GM21390 (cell line): ENCODE measurements at regions not wholly inside any gene's neighbourhood (a gene's known extent, or its start where the extent isn't known, plus 50 kb on each side); places are given as distances from the start of the nearest gene placed in this dataset.

Source experiments
- ATAC-seq: cut with Tn5 transposase; IDR thresholded peaks from one replicate; pipeline ENCODE4 v1.9.1; 2021; ENCODE audit not compliant: unreplicated experiment

DNA sequence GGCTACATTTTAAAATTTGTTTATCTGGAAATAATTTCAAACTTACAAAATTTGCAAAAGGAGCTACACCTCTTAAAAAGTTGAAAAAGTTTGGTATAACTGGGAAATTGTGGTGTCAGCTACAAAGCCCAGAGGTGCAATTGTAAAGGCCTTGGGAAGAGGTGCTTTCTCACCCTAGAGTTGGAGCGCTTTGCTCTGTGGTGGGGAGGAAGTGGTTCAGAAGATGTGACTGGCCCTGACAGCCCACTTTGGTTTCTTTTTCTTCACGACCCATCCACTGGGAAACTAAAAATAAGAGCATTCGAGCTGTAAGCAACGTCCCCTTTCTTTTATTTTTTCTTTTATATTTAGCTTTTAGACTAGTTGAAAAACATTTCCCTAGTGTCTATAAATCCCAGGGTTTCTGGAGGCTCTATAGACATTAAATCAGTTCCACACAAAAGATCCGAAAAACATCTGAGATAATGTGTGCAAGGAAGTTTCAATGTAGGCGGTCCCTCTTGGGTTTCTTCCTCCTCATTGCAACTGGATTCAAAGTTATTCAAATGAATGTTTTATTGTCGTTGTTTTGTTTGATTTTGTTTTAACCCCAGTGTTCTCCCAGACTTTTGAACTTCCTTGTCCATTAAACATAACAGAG is 397.8 kb downstream of the KIF16B start:
- ATAC-seq: peak; percentile 90

- no peak for ATAC-seq
Observed at GRCh38 chr20:16174311-16174710, 398.9 kb downstream of the KIF16B start.

DNA sequence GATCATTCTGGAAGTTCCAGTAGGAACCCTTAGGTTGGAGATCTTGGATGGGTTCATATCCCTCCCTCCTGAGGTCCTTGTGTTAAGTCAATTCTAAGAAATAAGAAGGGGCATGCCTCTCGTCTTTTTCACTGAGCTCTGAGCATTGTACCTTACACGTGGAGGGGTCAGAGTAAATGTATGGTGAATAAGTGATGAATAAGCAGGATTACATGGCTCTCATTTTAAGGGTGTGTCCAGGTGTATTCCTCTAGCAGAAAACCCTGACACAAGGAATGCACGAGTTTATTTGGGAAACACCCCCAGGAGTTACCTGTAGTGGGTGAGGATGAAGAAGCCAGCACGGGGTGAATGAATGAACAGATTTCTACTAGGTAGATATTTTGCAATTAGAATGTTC is 400.2 kb downstream of the KIF16B start:
- ATAC-seq: no peak

DNA sequence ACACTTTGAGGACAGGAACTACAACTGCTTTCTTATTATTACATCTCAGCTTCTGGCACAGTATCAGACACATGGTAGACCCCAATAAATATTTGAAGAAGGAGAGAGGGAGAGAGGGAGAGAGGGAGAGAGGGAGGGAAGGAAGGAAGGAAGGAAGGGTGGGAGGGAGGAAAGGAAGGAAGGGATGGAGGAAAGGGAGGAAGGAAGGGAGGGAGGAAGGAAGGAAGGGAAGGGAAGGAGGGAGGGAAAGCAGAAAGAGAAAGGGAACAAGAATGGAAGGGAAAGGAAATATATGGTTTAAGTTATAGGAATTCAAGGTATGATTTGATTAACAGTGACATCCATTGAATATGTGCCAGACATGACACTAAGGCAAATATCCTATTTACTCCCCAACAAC is 402.1 kb downstream of the KIF16B start:
- no peak for ATAC-seq

GRCh38 chr20:16170406-16170971 is 402.8 kb downstream of the KIF16B start:
- ATAC-seq: no peak

- ATAC-seq: no peak
Observed at GRCh38 chr20:16167423-16168130, 405.7 kb downstream of the KIF16B start.

- ATAC-seq: no peak
Observed at GRCh38 chr20:16166737-16167136, 406.5 kb downstream of the KIF16B start.

- peak; percentile 56 for ATAC-seq
Observed at GRCh38 chr20:16158976-16159286, 414.3 kb downstream of the KIF16B start.

DNA sequence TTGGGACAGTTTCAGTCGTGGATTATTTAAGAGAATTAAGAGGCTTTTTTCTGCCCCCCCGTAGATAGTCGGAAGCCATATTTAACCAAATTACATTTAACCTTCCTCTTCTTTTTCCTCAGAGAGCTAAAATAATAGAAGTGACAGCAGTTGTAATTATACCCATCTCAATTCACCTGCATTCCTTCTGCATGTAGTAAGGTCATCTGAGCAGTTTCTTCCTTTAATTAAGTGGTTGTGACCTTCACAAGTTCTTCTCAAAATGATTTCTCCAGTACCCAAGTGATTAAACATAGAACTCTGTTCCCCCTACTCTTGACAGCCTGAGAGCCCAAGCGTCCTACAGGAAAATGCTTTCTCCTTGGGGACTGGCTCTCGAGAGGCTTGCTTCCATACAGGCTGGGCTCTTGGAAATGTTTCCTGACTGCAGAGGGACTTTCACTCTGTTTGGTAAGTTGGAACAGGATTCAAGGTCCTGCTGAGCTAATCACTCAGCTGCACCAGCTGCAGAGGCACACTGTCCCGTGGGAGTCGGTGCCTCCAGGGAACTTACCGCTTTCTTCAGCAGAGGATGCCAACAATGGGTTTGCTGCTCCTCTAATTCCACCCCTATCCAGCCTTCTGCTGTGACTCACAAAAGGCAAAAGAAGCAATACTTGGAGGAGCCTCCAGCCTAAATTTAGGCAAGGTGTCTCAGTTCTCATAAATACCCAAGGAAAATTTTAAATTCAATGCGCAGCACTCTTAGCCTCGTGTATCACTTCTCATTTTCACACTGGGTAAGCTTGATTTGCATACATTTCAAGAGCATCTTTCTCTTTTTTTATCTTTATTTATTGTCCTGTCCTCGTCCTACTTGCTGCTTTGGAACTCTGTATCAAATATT is 414.9 kb downstream of the KIF16B start:
- peak; percentile 88 for ATAC-seq

- ATAC-seq: no peak
Observed at GRCh38 chr20:16147916-16148315, 425.3 kb downstream of the KIF16B start.

GRCh38 chr20:16147216-16147615 is 426.0 kb downstream of the KIF16B start:
- ATAC-seq: no peak

DNA sequence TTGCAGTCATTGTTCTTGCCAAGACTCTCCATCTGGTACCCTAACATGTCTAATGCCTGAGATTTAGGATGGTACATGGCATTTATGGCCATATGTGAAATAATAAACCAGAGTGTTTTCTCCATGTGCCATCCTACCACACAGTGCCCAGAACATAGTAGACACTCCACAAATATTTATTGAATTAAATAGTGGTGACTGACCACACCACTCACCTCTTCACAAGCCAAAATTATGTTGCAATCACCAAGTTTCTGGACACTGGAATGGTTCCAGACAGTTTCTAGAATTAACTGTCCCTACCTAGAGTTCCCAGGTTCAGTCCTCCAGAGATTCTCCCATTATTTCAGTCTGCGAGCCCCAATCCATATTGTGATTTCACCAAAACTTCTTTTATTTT is 427.3 kb downstream of the KIF16B start:
- no peak for ATAC-seq

DNA sequence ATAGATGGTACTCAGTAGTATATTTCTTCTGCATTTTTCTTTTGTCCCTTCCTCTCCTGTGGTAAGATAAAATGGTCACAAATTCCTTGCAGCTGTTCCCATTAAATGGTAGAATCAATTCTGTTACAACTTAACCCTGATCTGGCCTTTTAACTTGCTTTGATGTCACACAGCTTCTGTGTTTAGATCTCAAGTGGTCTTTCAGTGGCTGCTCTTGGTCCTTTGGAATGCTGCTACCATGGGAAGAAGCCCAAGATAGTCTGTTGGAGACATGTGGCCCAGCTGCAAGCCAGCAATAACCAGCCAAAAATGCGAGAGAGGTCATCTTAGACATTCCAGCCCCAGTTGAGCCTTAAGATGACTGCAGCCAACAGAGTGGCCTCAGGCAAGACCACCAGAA is 429.7 kb downstream of the KIF16B start:
- ATAC-seq: no peak

DNA sequence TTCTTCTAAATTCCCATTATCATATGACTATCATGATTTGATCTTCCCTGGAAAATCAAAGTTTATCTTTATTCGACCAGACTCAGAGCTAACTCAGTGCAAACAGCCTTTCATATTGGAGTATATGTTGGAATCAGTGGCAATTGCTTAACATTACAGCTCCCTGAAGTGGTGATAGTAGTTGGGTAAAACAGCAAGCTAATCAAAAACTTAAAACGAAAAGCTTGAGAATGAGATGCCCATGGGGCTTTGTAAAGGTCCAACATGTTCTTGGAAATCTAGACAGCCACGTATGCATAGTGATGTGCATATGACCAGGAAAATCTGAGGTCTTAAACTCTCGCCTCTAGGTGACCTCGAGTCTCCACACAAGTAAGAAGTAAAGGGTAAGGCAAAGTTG is 437.6 kb downstream of the KIF16B start:
- no peak for ATAC-seq

DNA sequence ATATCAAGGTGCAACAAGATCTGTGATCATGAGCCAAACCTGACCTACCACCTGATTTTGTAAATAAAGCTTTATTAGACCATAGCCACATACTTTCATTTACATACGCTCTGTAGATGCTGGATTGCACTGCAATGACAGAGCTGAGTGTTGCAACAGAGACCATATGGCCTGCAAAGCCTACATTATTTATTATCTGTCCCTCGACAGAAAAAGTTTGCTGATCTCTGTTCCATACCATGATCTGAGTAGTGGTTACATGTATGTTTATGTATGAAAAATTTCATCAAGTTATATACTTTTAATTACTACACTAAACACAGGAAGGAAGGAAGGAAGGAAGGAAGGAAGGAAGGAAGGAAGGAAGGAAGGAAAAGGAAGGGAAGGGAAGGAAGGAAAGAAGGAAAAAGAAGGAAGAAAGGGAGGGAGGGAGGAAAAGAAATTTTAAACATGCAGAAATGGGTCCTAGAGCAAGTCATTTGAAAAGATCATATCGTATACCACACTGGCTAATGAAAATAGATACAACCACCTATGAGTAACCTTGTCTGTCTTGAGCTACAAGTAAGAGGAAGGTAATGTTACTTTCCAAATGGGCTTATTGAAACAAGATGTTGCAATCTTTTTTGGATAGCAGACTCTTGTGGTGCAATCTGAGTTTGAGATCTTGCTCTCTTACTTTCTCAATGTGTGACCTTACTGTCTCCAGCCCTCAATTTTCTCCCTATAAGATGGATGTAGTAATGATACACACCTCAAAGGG is 441.0 kb downstream of the KIF16B start:
- ATAC-seq: no peak

DNA sequence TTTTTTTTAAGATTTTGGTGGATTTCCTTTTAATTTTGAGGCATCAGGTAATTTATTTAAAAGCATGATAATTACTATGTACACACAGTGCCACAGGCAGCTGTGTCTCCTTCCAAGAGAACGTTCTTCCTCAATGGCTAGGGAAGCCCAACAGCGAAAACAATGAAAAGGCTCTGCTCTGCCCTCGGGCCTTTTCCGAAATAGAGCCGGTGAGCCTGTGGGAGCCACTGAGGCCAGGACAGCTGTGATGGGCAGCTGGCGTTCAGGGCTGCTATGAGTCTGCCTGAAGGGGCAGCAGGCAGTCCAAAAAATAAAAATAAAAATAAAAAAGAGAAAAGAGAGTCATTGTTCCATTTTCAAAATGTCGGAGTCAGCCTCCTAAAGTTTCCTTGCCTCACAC is 443.8 kb downstream of the KIF16B start:
- no peak for ATAC-seq

GRCh38 chr20:16128538-16129106 is 444.6 kb downstream of the KIF16B start:
- ATAC-seq: no peak

DNA sequence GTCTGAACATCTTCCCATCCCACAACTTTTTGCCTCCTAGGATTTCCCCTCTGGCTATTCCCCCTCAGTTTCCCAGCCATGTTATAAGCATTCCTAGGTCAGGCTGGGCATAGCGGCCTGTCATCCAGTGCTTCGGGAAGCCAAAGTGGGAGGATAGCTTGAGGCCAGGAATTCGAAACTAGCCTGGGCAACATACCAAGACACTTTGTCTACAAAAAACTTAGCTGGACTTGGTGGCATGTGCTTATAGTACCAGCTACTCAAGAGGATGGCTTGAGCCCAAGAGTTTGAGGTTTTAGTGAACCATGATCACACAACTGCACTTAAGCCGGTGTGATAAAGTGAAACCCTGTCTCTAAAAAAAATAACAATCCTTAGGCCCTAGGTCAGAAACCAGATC is 447.4 kb downstream of the KIF16B start:
- ATAC-seq: no peak

DNA sequence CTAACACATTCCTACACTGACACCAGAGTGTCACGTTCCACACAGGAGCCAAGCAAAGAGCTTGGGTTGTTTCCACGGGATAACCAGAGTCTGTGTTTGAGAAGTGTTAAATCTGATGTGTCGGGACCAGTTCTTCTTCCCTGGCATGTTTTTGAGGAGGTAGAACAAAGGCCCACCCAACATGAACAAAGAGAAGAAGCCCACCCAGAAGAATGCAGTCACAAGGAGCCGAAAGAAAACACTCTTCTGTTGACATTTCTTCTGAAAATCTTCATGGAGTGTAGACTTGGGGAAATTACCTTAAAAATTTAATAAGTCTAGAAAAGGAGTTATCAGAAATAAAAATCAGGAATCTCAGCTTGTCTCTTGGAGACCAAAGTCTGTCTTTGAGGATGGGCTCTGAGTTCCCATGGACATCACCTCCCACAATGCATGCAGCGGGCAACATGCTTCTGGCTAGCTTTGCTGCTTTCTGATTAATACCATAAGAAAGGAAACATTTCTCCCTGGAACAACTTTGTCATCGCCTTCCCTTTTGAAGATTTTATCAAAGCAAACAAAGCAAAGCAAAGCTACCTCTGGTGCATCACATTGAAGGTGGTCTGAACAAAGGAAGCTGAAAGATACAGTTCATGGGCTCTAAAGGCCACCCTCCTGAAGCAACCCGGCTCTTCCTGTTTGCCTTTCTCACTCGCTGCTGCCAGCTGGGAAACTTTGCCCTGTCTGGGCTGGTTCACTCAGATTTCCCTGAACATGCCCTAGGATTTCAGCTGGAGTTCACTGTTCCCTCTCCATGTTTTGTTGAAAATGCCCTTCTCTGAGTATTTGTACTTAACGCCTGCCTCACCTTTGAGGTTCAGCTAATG is 448.1 kb downstream of the KIF16B start:
- ATAC-seq: no peak

DNA sequence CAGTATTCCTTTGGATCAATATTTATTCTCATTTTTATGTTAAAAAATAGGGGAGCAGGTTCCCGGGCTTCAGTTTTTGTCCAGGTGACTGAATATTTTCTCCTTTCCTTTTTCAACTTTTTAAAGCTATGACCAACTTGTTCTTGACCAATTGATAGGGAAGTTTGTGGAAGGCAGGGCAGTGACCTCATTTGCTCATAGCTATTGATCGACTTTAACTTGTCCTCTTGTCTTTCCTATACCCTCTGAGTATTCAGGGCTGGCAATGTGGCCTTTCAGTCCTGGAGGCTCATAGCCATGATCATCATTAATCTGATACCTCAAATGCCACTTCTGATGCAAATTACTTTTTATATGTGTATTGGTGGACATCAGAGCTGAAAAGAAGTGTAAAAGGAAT is 448.8 kb downstream of the KIF16B start:
- ATAC-seq: no peak
